ENCODE measurements at regions not wholly inside any gene's neighbourhood (a gene's known extent, or its start where the extent isn't known, plus 50 kb on each side); places are given as distances from the start of the nearest gene placed in this dataset.
"Not testable (repeated sequence)": the region's sequence is repeated elsewhere in the genome, so short reads cannot be mapped to it uniquely, and the experiment has no call there.

DNA sequence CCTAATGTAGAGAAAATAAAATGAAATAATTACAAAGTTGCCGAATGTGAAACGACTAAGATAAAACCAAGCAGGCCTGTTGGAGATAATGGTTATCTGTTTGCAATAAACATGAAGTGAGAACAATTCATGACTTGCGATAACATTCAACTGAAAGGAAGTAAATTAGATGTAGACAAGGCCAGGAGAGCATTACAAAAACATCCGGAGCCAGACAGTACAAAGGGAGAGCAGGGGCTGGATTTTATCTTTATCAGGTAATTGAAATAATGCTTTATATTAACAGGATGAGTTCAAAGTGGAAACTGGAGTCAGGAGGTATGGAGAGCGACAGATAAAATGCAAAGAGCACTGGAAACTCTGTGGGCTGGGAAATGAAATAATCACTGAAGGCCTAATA lies 265.6 kb upstream of the GOT2 start:
- ChIA-PET CTCF (ENCODE audit: low intra/inter-chr PET ratio, low total read pairs) (no interaction called here), POLR2A (no interaction called here)
- Histone ChIP-seq H3K4me3 (replicated peaks in 1 of 3; ENCODE audit: insufficient read depth in 1 of 3, low read depth in 2 of 3, low read length in 3 of 3) (no peak overlapping the region), H2AFZ (ENCODE audit: low read length) (no peak overlapping the region), H4K20me1 (ENCODE audit: insufficient read depth, low read length) (no peaks in the 10 kb centered on the region), H3K4me1 (ENCODE audit: insufficient read depth, low read length) (no peaks in the 10 kb centered on the region), H3K36me3 (replicated peaks in 1 of 2; ENCODE audit: control insufficient read depth in 1 of 2, insufficient read depth in 2 of 2, low read length in 2 of 2) (no peaks in the 10 kb centered on the region), H3K27ac (ENCODE audit: extremely low read length, insufficient read depth, low read length) (no peak overlapping the region), H3K79me2 (ENCODE audit: insufficient read depth, low read length) (no peaks in the 10 kb centered on the region), H3K27me3 (ENCODE audit: control insufficient read depth in 1 of 2, insufficient read depth in 2 of 2, low read length in 2 of 2) (no peaks in the 10 kb centered on the region), H3K9me3 (ENCODE audit: low read length) (no peaks in the 10 kb centered on the region), H3K4me2 (ENCODE audit: low read depth, low read length) (no peak overlapping the region), H3K9ac (ENCODE audit: insufficient read depth, low read depth, low read length) (no peak overlapping the region)
- DNase-seq (ENCODE audit: low spot score) (no peak), FAIRE-seq (no peak), ATAC-seq (no peak)
- intact Hi-C loops (cut with micrococcal nuclease; ENCODE audit: unreplicated experiment), result no loop called here
- BruUV-seq (replicated peaks), result no TSS peak
- in situ Hi-C loops (cut with HindIII; ENCODE audit: extremely low pct_ligation_motif_present, low pct_unique_long_range_greater_than_20kb), result no loop called here
- 32% methylated on average over 5 of the region's 5 CpGs for WGBS (ENCODE audit: low lambda C conversion rate)
- 0 out of 2 replicates have a peak, but pooled peaks have one; percentile 9 for TF ChIP-seq NFE2L2 (IDR thresholded peaks at IDR 0.05; ENCODE audit: low read length)
- no peak for TF ChIP-seq ZNF749 (CRISPR knock-in tag; IDR thresholded peaks at IDR 0.05; ENCODE audit: borderline replicate concordance)

DNA sequence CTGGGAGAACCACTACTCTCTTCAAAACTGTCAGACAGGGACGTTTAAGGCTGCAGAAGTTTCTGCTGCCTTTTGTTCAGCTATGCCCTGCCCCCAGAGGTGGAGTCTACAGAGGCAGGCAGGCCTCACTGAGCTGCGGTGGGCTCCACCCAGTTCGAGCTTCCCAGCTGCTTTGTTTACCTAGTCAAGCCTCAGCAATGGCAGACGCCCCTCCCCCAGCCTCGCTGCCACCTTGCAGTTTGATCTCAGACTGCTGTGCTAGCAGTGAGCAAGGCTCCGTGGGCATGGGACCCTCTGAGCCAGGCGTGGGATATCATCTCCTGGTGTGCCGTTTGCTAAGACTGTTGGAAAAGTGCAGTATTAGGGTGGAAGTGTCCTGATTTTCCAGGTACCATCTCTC lies 258.6 kb upstream of the GOT2 start:
- intact Hi-C loops (cut with micrococcal nuclease; ENCODE audit: unreplicated experiment); FAIRE-seq; DNase-seq (ENCODE audit: low spot score); H2AFZ ChIP-seq (ENCODE audit: low read length); BruUV-seq (replicated peaks); H3K4me3 ChIP-seq (replicated peaks in 1 of 3; ENCODE audit: insufficient read depth in 1 of 3, low read depth in 2 of 3, low read length in 3 of 3); H3K9ac ChIP-seq (ENCODE audit: insufficient read depth, low read depth, low read length); H3K27ac ChIP-seq (ENCODE audit: extremely low read length, insufficient read depth, low read length); H3K9me3 ChIP-seq (ENCODE audit: low read length); POLR2A ChIA-PET; H4K20me1 ChIP-seq (ENCODE audit: insufficient read depth, low read length); H3K27me3 ChIP-seq (ENCODE audit: control insufficient read depth in 1 of 2, insufficient read depth in 2 of 2, low read length in 2 of 2); in situ Hi-C loops (cut with HindIII; ENCODE audit: extremely low pct_ligation_motif_present, low pct_unique_long_range_greater_than_20kb); H3K4me1 ChIP-seq (ENCODE audit: insufficient read depth, low read length); CTCF ChIA-PET (ENCODE audit: low intra/inter-chr PET ratio, low total read pairs); H3K79me2 ChIP-seq (ENCODE audit: insufficient read depth, low read length); H3K36me3 ChIP-seq (replicated peaks in 1 of 2; ENCODE audit: control insufficient read depth in 1 of 2, insufficient read depth in 2 of 2, low read length in 2 of 2); TF ChIP-seq FOXA1 (IDR thresholded peaks at IDR 0.05): not testable (repeated sequence)
- peak; percentile 52; the same call in 2 of the 3 replicates for ATAC-seq
- peak overlapping the region; percentile 36; the same call in 1 of the 2 replicates for H3K4me2 ChIP-seq (ENCODE audit: low read depth, low read length)
- 0% methylated on average over 2 of the region's 8 CpGs for WGBS (ENCODE audit: low lambda C conversion rate)
- peak; percentile 16; the same call in 1 of the 2 replicates for TF ChIP-seq ZNF687 (CRISPR knock-in tag; IDR thresholded peaks at IDR 0.05)
- peak; percentile 23; the same call in 1 of the 2 replicates for TF ChIP-seq SALL1 (CRISPR knock-in tag; IDR thresholded peaks at IDR 0.05)
- TF ChIP-seq, protein P1, sequence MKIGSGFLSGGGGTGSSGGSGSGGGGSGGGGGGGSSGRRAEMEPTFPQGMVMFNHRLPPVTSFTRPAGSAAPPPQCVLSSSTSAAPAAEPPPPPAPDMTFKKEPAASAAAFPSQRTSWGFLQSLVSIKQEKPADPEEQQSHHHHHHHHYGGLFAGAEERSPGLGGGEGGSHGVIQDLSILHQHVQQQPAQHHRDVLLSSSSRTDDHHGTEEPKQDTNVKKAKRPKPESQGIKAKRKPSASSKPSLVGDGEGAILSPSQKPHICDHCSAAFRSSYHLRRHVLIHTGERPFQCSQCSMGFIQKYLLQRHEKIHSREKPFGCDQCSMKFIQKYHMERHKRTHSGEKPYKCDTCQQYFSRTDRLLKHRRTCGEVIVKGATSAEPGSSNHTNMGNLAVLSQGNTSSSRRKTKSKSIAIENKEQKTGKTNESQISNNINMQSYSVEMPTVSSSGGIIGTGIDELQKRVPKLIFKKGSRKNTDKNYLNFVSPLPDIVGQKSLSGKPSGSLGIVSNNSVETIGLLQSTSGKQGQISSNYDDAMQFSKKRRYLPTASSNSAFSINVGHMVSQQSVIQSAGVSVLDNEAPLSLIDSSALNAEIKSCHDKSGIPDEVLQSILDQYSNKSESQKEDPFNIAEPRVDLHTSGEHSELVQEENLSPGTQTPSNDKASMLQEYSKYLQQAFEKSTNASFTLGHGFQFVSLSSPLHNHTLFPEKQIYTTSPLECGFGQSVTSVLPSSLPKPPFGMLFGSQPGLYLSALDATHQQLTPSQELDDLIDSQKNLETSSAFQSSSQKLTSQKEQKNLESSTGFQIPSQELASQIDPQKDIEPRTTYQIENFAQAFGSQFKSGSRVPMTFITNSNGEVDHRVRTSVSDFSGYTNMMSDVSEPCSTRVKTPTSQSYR (CRISPR knock-in tag; IDR thresholded peaks at IDR 0.05; ENCODE audit: borderline replicate concordance), result peak; percentile 87
- TF ChIP-seq FOXA1 (CRISPR knock-in tag; IDR thresholded peaks at IDR 0.05), result peak; percentile 43; the same call in 1 of the 2 replicates

Data from HepG2 (cell line).